Activated CD4-positive, alpha-beta memory T cell treated with anti-CD3 and anti-CD28 coated beads for 36 hours (primary cell): ENCODE measurements at regions not wholly inside any gene's neighbourhood (a gene's known extent, or its start where the extent isn't known, plus 50 kb on each side); places are given as distances from the start of the nearest gene placed in this dataset.
"Not testable (repeated sequence)": the region's sequence is repeated elsewhere in the genome, so short reads cannot be mapped to it uniquely, and the experiment has no call there.

Experiments
- CTCF ChIA-PET: fragments of 350-600 bp; sonication (Branson Sonifier 250); formaldehyde crosslinking; loops from one replicate; lab custom pipeline; 2021; ENCODE audit warnings: antibody characterized with exemption, inconsistent platforms; lab: Charles Lee
- POLR2A ChIA-PET: fragments of 350-600 bp; sonication (Branson Sonifier 250); formaldehyde crosslinking; loops from one replicate; lab custom pipeline; 2021; ENCODE audit warnings: antibody characterized with exemption; lab: Charles Lee
- DNase-seq: peaks from one replicate; pipeline ENCODE4 v3.0.0-alpha.2; 2020
- H3K27ac Mint-ChIP-seq: one replicate; pipeline ENCODE4 v1.8.0; 2021; ENCODE audit warnings: mixed read lengths
- H3K27me3 Mint-ChIP-seq: one replicate; pipeline ENCODE4 v1.8.0; 2021; ENCODE audit warnings: mixed read lengths
- H3K36me3 Mint-ChIP-seq: one replicate; pipeline ENCODE4 v1.8.0; 2021; ENCODE audit warnings: mixed read lengths
- H3K4me1 Mint-ChIP-seq: one replicate; pipeline ENCODE4 v1.8.0; 2021; ENCODE audit warnings: low read depth, mixed read lengths
- H3K4me3 Mint-ChIP-seq: one replicate; pipeline ENCODE4 v1.8.0; 2021; ENCODE audit warnings: mild to moderate bottlenecking, mixed read lengths
- H3K9me3 Mint-ChIP-seq: one replicate; pipeline ENCODE4 v1.8.0; 2021; ENCODE audit warnings: mixed read lengths
- intact Hi-C: fragments of 100-400 bp; cut with micrococcal nuclease; formaldehyde crosslinking; loops from one replicate; pipeline ENCODE4 v1.15.1; 2023

- Mint-ChIP-seq H3K9me3 (no peaks in the 10 kb centered on the region), H3K36me3 (no peaks in the 10 kb centered on the region), H3K27ac (no peak overlapping the region), H3K4me1 (peaks cover 13% of the 10 kb centered on the region), H3K4me3 (no peak overlapping the region), H3K27me3 (no peaks in the 10 kb centered on the region)
- ChIA-PET POLR2A (no interaction called here), CTCF (no interaction called here)
- no peak for DNase-seq
- intact Hi-C loops = no loop called here
These were observed 197.8 kb downstream of the MEMO1 start for GRCh38 chr2:31813016-31813415.

DNA sequence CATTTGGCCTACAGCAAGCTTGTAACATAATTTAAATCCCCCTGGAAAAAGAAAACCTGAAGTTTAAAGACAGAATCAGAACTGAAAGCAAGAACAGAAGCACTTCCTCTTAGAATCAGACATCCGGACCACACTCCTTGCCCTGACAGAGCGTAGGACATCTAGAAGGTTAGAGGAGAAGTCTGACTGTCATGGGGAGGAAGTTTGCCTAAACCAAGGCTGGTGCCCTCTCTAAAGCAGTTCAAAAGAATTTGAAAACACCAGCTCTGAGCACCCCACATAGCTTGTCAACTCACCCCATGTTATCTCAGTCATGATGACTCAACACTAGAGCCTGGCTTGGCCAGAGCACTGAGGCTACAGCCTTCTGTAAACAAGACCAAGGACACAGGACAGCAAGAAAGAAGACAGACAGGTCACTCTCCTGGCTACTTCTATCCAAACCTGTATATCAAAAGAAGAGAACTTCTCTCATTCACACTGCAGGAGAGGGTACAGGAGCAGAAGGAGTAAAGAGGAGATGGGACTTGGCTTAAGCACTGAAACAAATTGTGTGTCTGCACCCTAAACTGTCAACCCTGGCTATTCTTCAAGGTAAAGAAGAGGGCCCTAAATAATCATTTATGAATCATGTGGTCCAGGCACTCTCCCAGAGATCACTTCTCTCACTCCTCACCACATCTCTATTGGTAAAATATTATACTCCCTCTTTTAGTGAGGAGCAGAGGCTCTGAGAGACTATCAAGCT is 198.6 kb downstream of the MEMO1 start:
- intact Hi-C loops = no loop called here
- Mint-ChIP-seq H3K4me1 (peaks cover 13% of the 10 kb centered on the region), H3K27ac (peak overlapping the region; percentile 57), H3K27me3 (no peaks in the 10 kb centered on the region), H3K9me3 (no peaks in the 10 kb centered on the region), H3K36me3 (no peaks in the 10 kb centered on the region), H3K4me3 (no peak overlapping the region)
- peak; percentile 31 for DNase-seq
- POLR2A ChIA-PET = no interaction called here
- CTCF ChIA-PET = no interaction called here

GRCh38 chr2:31811482-31811881 is 199.3 kb downstream of the MEMO1 start:
- Mint-ChIP-seq H3K9me3 (no peaks in the 10 kb centered on the region), H3K27ac (no peak overlapping the region), H3K4me3 (no peak overlapping the region), H3K36me3 (no peaks in the 10 kb centered on the region), H3K27me3 (no peaks in the 10 kb centered on the region), H3K4me1 (peaks cover 13% of the 10 kb centered on the region)
- DNase-seq = no peak
- ChIA-PET CTCF (no interaction called here), POLR2A (no interaction called here)
- intact Hi-C loops = no loop called here

DNA sequence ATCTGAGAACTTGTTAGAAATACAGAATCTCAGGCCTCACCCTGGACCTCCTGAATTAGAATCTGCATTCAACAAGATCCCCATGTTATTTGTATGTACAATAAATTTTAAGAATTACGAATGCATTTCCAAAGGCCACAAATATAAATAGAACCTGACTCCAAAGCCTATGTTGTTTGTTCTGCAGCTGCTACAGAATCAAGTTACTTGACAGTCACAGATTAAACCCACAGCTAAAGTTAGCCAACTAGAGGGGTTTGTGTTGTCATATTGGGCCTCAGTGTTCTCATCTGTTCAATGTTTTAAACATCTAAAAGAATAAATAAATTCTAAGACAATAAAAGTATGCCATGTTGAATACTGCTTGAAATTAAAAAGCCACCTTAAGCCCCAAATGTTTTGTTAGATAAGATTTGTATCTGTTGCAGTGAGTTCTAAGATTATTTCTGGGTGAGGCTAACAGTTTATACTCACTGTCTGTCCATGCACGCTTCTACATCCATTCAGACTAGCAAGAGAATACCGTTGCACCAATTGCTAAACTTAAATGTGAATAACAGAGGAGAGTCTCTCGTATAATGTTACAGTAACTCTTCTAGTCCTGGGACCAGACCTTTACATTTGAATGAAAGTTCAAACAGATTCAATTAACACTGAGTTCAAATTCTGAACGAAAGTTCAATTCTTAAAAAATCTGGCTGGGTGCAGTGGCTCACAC is 200.4 kb downstream of the MEMO1 start:
- no peaks in the 10 kb centered on the region for H3K9me3 Mint-ChIP-seq
- no peak for DNase-seq
- CTCF ChIA-PET = no interaction called here
- no peak overlapping the region for H3K27ac Mint-ChIP-seq
- POLR2A ChIA-PET = no interaction called here
- H3K27me3 Mint-ChIP-seq = no peaks in the 10 kb centered on the region
- H3K4me1 Mint-ChIP-seq = peaks cover 13% of the 10 kb centered on the region
- no peaks in the 10 kb centered on the region for H3K36me3 Mint-ChIP-seq
- intact Hi-C loops = no loop called here
- H3K4me3 Mint-ChIP-seq = no peak overlapping the region

DNA sequence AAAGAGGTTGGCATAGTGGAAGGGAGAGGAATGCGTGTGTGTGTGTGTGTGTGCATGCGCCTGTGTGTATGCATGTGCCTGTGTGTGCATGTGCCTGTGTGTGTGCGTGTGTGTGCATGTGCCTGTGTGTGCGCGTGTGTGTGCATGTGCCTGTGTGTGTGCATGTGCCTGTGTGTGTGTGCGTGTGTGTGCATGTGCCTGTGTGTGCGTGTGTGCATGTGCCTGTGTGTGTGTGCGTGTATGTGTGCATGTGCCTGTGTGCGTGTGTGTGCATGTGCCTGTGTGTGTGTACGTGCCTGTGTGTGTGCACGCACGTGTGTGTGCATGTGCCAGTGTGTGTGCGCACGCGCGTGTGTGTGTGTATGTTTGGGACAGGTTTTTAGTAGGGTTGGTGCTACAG is 205.1 kb downstream of the MEMO1 start:
- H3K27ac Mint-ChIP-seq = no peak overlapping the region
- H3K4me3 Mint-ChIP-seq = no peak overlapping the region
- intact Hi-C loops = no loop called here
- no peak for DNase-seq
- no peaks in the 10 kb centered on the region for H3K36me3 Mint-ChIP-seq
- peaks cover 2% of the 10 kb centered on the region for H3K9me3 Mint-ChIP-seq
- POLR2A ChIA-PET = no interaction called here
- peaks cover 3% of the 10 kb centered on the region for H3K27me3 Mint-ChIP-seq
- peaks cover 3% of the 10 kb centered on the region for H3K4me1 Mint-ChIP-seq
- CTCF ChIA-PET = no interaction called here

GRCh38 chr2:31803481-31804153 is 207.2 kb downstream of the MEMO1 start:
- H3K36me3 Mint-ChIP-seq, POLR2A ChIA-PET, H3K27ac Mint-ChIP-seq, CTCF ChIA-PET, H3K27me3 Mint-ChIP-seq, intact Hi-C loops, H3K4me3 Mint-ChIP-seq, H3K9me3 Mint-ChIP-seq, DNase-seq, H3K4me1 Mint-ChIP-seq: not testable (repeated sequence)

- Mint-ChIP-seq H3K27ac (no peak overlapping the region), H3K4me1 (peaks cover 3% of the 10 kb centered on the region), H3K36me3 (peaks cover 1% of the 10 kb centered on the region), H3K27me3 (peaks cover 3% of the 10 kb centered on the region), H3K9me3 (peaks cover 16% of the 10 kb centered on the region), H3K4me3 (no peak overlapping the region)
- no peak for DNase-seq
- intact Hi-C loops = no loop called here
- CTCF ChIA-PET = no interaction called here
- POLR2A ChIA-PET = no interaction called here
These were observed 208.1 kb downstream of the MEMO1 start for GRCh38 chr2:31802711-31803110.

DNA sequence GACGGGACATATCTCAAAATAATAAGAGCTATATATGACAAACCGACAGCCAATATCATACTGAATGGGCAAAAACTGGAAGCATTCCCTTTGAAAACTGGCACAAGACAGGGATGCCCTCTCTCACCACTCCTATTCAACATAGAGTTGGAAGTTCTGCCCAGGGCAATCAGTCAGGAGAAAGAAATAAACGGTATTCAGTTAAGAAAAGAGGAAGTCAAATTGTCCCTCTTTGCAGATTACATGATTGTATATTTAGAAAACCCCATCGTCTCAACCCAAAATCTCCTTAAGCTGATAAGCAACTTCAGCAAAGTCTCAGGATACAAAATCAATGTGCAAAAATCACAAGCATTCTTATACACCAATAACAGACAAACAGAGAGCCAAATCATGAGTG is 211.5 kb downstream of the MEMO1 start:
- DNase-seq, POLR2A ChIA-PET, H3K36me3 Mint-ChIP-seq, H3K4me1 Mint-ChIP-seq, H3K4me3 Mint-ChIP-seq, intact Hi-C loops, H3K27me3 Mint-ChIP-seq, H3K27ac Mint-ChIP-seq, CTCF ChIA-PET: not testable (repeated sequence)
- H3K9me3 Mint-ChIP-seq = peaks cover 23% of the 10 kb centered on the region

DNA sequence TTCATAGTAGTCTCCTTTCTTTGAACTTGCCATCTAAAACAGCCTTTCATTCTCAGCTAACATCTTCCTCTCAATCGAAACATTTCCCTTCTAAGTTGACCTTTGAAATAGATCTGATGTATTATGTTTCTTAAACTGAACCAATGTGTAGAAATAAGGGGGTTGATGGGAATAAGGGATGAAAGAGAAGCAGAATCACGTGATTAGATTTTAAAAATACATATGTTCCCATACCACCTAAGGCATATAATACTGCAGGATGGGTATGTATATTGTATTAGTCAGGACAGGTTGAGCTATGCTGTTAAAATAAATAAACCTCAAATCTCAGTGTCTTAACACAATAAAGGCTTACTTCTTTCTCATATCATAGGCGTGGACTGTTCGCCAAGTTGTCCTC is 207.5 kb upstream of the SRD5A2 start:
- ChIA-PET CTCF (no interaction called here), POLR2A (no interaction called here)
- Mint-ChIP-seq H3K9me3 (peaks cover 4% of the 10 kb centered on the region), H3K36me3 (no peaks in the 10 kb centered on the region), H3K4me1 (no peaks in the 10 kb centered on the region), H3K4me3 (no peak overlapping the region), H3K27me3 (peaks cover 7% of the 10 kb centered on the region), H3K27ac (no peak overlapping the region)
- DNase-seq = no peak
- intact Hi-C loops = no loop called here

GRCh38 chr2:31785876-31786275 is 205.1 kb upstream of the SRD5A2 start:
- intact Hi-C loops = no loop called here
- Mint-ChIP-seq H3K36me3 (no peaks in the 10 kb centered on the region), H3K9me3 (peaks cover 13% of the 10 kb centered on the region), H3K27ac (no peak overlapping the region), H3K27me3 (peaks cover 8% of the 10 kb centered on the region), H3K4me3 (no peak overlapping the region), H3K4me1 (no peaks in the 10 kb centered on the region)
- DNase-seq = no peak
- CTCF ChIA-PET = no interaction called here
- POLR2A ChIA-PET = no interaction called here

GRCh38 chr2:31784868-31785267 is 204.1 kb upstream of the SRD5A2 start:
- Mint-ChIP-seq H3K27ac (no peak overlapping the region), H3K4me3 (no peak overlapping the region), H3K4me1 (no peaks in the 10 kb centered on the region), H3K36me3 (no peaks in the 10 kb centered on the region), H3K9me3 (peaks cover 15% of the 10 kb centered on the region), H3K27me3 (peaks cover 13% of the 10 kb centered on the region)
- POLR2A ChIA-PET = no interaction called here
- CTCF ChIA-PET = no interaction called here
- intact Hi-C loops = no loop called here
- no peak for DNase-seq

GRCh38 chr2:31783446-31784091 is 202.8 kb upstream of the SRD5A2 start:
- peaks cover 11% of the 10 kb centered on the region for H3K27me3 Mint-ChIP-seq
- CTCF ChIA-PET = not testable (repeated sequence)

More at GRCh38 chr2:31783446-31784091, 202.8 kb upstream of the SRD5A2 start:
- intact Hi-C loops, POLR2A ChIA-PET, H3K27ac Mint-ChIP-seq, DNase-seq, H3K4me1 Mint-ChIP-seq, H3K4me3 Mint-ChIP-seq, H3K36me3 Mint-ChIP-seq: not testable (repeated sequence)
- peaks cover 15% of the 10 kb centered on the region for H3K9me3 Mint-ChIP-seq
